ENCODE measurements at regions not wholly inside any gene's neighbourhood (a gene's known extent, or its start where the extent isn't known, plus 50 kb on each side); places are given as distances from the start of the nearest gene placed in this dataset.

- TF ChIP-seq PKNOX1 (IDR thresholded peaks at IDR 0.05): no peak
- no peak for TF ChIP-seq BHLHE40 (IDR thresholded peaks at IDR 0.05; ENCODE audit: borderline replicate concordance)
- TF ChIP-seq ELF4 (IDR thresholded peaks at IDR 0.05): no peak
- no peak for TF ChIP-seq SUZ12 (IDR thresholded peaks at IDR 0.05)
- TF ChIP-seq ZNF384 (IDR thresholded peaks at IDR 0.05): no peak
- no peak for TF ChIP-seq HDGF (IDR thresholded peaks at IDR 0.05; ENCODE audit: borderline replicate concordance)
- TF ChIP-seq NFRKB (IDR thresholded peaks at IDR 0.05): no peak
- no peak for TF ChIP-seq TARDBP (IDR thresholded peaks at IDR 0.05)
- no peak for TF ChIP-seq FOXM1 (IDR thresholded peaks at IDR 0.05; ENCODE audit: borderline replicate concordance)
- TF ChIP-seq FOXA1 (IDR thresholded peaks at IDR 0.05): no peak
- TF ChIP-seq SP1 (IDR thresholded peaks at IDR 0.05): no peak
Observed at GRCh38 chr14:94685166-94685581, 73.0 kb downstream of the SERPINA3 start.
